NB4 (cell line): ENCODE measurements at regions not wholly inside any gene's neighbourhood (a gene's known extent, or its start where the extent isn't known, plus 50 kb on each side); places are given as distances from the start of the nearest gene placed in this dataset.

ENCODE experiments used
- DNase-seq: peaks from one replicate; pipeline ENCODE4 v3.0.0; 2010; ENCODE audit warnings: low read depth
- H3K4me3 ChIP-seq: one replicate; pipeline ENCODE4 v1.5.1; 2011; ENCODE audit warnings: mild to moderate bottlenecking, low read depth, low read length, moderate library complexity
- CTCF ChIP-seq: IDR thresholded peaks from one replicate; pipeline ENCODE4 v1.5.1; 2012; ENCODE audit warnings: low read depth, low read length
- MYC ChIP-seq: IDR thresholded peaks from 2 replicates; pipeline ENCODE4 v1.6.1; 2011; ENCODE audit warnings: low read depth, low read length
- POLR2A ChIP-seq: IDR thresholded peaks from 2 replicates; pipeline ENCODE4 v1.6.1; 2011; ENCODE audit warnings: mild to moderate bottlenecking; ENCODE audit not compliant: insufficient read length; ENCODE audit errors: extremely low read depth
- TF ChIP-seq, protein P1 (sequence below): IDR thresholded peaks from 2 replicates; pipeline ENCODE4 v1.6.1; 2011; ENCODE audit warnings: low read depth, low read length

GRCh38 chr5:135641734-135642487, 63.1 kb upstream of the CXCL14 start:
- TF ChIP-seq, protein P1, sequence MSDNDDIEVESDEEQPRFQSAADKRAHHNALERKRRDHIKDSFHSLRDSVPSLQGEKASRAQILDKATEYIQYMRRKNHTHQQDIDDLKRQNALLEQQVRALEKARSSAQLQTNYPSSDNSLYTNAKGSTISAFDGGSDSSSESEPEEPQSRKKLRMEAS = no peak
- TF ChIP-seq POLR2A = no peak
- no peak for TF ChIP-seq MYC
- no peak for TF ChIP-seq CTCF
- no peak for DNase-seq
- no peak overlapping the region for H3K4me3 ChIP-seq

DNA sequence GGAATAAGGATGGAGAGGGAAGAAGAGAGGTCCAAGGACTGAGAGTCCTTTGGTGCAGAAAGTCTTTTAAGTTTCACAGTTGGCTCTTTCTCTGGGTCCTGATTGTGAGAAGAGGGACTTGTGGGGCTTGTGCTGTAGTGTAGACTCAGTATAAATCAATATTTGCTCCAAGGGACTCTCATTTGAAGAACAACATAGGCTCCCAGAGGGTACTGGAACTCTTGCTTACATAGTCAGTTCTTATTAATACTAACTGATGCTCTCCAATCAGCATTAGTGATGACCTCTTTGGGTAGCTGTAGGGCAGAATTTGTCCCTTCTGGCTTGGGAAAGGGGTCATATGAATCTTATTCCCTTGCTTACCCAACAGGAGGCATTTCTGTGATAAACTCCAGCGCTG, 62.5 kb upstream of the CXCL14 start:
- H3K4me3 ChIP-seq = no peak overlapping the region
- DNase-seq = no peak
- TF ChIP-seq CTCF (no peak), POLR2A (no peak), MYC (no peak)
- TF ChIP-seq, protein P1 = no peak

GRCh38 chr5:135635451-135635850, 56.7 kb upstream of the CXCL14 start:
- no peak for DNase-seq
- TF ChIP-seq, protein P1 = no peak
- TF ChIP-seq CTCF (no peak), POLR2A (no peak), MYC (no peak)
- no peak overlapping the region for H3K4me3 ChIP-seq

GRCh38 chr5:135632798-135633197, 54.0 kb upstream of the CXCL14 start:
- DNase-seq = no peak
- H3K4me3 ChIP-seq = no peak overlapping the region
- TF ChIP-seq CTCF (no peak), POLR2A (no peak), MYC (no peak)
- TF ChIP-seq, protein P1 = no peak

- TF ChIP-seq POLR2A (no peak), CTCF (no peak), MYC (no peak)
- TF ChIP-seq, protein P1 = no peak
- DNase-seq = no peak
- H3K4me3 ChIP-seq = no peak overlapping the region
Observed at GRCh38 chr5:135631391-135631790, 52.6 kb upstream of the CXCL14 start.
